ENCODE measurements at regions not wholly inside any gene's neighbourhood (a gene's known extent, or its start where the extent isn't known, plus 50 kb on each side); places are given as distances from the start of the nearest gene placed in this dataset.

DNA sequence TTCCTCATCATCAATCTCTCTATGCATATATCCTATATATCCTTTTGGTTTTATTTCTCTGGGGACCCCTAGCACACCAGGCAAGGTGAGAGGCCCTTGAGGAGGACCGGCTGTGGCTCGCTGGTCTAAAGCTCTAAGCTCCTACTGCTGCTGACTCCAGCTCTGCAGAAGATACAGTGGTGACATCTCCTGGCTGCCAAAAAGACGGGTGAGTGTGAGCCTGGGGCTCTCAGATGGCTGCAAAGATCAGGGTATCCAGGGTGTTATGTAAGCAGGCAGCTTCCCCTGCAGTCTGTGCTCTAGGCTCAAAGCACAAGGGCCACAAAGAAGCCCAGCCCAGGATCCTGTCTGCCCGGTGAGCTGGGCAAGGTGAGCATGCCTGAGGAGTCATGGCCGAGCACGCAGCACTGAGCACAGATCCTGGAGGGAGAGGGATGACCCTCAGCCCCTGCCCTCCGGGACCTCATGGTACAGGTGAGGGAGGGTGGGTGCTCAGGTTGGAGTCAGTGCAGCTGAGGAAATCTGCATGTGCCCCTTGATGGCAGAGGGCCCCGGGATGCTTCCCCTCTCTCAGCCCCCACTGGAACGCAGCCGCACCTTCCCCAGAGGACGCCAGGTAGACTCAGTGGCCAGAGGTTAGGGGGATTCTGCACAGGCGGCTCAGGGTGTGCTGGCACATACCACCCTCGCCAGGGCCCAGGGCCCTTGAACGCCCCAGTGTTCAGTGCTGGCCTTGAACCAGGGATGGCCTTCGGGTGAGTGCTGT is 95.4 kb upstream of the INSIG1 start:
- DNase-seq (ENCODE audit: low spot score): no peak

- DNase-seq (ENCODE audit: low spot score): no peak
Observed at GRCh38 chr7:155203059-155203881, 94.4 kb upstream of the INSIG1 start.

DNA sequence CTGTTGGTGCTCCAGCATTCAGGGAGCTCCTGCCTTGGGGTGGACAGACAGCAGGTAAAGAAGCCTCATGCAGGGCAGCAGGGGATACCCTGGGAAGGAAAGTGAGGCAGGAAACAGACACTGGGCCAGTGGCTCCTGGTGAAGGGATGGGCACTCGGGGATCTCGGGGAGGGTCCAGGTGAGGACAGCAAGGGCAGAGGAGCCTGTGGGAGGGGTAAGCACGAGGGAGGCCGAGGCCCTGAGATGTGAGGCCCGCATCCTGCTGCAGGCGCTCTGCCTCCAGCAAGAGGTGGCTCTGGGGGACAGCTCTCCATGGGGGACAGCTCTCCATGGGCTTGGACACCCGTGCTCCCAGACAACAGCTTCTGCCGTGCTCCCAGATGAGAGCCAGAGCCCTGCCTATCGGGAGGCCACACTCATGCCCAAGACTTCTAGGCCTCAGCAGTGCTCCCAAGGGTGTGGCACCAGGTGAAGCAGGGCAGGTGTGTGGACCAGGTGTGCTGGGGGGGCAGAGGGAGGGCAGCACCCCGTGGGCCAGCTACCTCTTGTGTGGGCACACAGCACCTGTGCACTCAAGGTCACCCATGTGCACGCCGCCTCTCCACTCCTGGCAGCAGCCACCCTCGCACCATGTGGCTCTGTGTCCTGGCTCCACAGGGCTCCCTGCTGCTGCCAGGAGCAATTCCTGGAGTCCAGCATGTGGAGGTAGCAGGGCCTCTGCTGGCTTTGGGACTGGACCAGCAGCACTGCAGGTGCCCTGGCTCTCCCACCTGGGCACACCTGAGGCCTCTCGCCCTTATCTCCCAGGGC is 93.6 kb upstream of the INSIG1 start:
- no peak for DNase-seq (ENCODE audit: low spot score)

GRCh38 chr7:155204744-155205367 is 92.8 kb upstream of the INSIG1 start:
- no peak for DNase-seq (ENCODE audit: low spot score)

- peak; percentile 98 for DNase-seq (ENCODE audit: low spot score)
Observed at GRCh38 chr7:155205368-155206317, 92.0 kb upstream of the INSIG1 start.

GRCh38 chr7:155206318-155207020 is 91.2 kb upstream of the INSIG1 start:
- DNase-seq (ENCODE audit: low spot score): peak; percentile 93

GRCh38 chr7:155207326-155208002 is 90.2 kb upstream of the INSIG1 start:
- DNase-seq (ENCODE audit: low spot score): no peak

DNA sequence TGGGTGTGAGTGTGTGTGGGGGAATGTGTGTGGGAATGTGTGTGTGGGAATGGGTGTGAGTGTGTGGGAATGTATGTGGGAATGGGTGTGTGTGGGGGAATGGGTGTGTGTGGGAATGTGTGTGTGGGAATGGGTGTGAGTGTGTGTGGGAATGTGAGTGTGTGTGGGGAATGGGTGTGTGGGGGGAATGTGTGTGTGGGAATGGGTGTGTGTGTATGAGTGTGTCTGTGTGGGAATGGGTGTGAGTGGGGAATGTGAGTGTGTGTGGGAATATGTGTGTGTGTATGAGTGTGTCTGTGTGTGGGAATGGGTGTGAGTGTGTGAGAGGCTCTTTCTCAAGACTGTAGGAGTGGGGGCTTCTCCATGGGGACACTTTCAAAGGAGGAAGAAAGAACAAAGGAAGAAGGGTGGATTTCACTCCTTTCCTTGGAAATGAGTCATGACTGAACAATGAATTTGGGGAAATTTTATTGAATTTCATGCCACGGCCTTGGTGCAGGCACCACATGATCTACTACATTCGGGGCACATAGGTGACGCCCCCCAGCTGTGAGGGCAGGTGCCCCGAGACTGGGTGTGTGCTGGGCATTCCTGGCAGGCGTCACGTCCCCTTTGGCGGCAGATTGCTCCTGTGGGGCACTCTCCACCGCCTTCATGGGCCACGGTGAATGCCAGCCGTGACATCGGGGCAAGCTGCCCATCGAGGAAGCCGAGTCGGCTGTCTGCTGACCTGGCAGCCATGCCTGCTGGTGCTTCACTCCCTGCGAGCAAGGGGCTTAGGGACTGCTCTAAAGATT is 88.8 kb upstream of the INSIG1 start:
- DNase-seq (ENCODE audit: low spot score): no peak

DNA sequence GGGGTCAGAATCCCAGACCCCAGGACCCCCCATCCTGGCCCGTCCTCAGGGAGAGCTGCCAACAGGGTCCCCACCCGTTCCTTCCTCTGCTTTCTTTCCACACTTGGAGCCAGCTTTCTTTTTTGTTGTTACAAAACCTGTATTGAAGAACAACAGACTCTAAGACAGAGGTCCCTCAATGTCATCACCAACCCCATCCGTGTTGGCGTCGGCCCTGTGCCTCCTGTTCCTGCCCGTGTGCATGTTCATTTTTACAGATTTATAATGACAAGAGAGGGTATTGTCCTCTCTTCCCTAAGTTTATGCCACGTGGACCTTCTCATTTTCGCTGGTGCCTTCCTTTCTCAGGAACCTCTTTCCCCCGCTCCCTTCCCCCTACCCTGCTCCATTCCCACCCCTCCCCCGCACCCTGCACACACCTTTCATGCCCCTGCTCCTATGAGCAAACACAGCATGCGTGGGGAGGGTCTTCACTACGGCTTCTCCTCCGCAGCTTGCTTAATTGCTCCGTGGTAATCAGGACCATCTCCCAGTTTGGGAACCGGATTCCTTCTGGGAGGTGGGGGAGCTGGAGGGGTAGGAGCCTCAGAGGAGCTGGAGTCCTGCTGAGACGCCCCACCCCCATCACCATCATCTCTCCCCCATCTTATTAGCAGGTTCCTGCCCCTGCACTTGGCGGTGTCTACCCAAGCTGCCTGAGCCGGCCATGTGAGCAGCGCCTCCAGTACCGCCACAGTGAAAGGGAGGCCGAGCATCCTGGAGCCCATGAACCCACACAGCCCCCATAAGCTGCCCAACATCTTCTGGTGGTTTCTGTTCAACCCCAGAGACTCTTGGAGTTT is 88.0 kb upstream of the INSIG1 start:
- no peak for DNase-seq (ENCODE audit: low spot score)

GRCh38 chr7:155210356-155210755 is 87.3 kb upstream of the INSIG1 start:
- DNase-seq (ENCODE audit: low spot score): no peak

- no peak for DNase-seq (ENCODE audit: low spot score)
Observed at GRCh38 chr7:155211173-155211572, 86.5 kb upstream of the INSIG1 start.

- no peak for DNase-seq (ENCODE audit: low spot score)
Observed at GRCh38 chr7:155211761-155212160, 85.9 kb upstream of the INSIG1 start.

GRCh38 chr7:155212301-155213015 is 85.2 kb upstream of the INSIG1 start:
- DNase-seq (ENCODE audit: low spot score): no peak

- no peak for DNase-seq (ENCODE audit: low spot score)
Observed at GRCh38 chr7:155213385-155213784, 84.3 kb upstream of the INSIG1 start.

DNA sequence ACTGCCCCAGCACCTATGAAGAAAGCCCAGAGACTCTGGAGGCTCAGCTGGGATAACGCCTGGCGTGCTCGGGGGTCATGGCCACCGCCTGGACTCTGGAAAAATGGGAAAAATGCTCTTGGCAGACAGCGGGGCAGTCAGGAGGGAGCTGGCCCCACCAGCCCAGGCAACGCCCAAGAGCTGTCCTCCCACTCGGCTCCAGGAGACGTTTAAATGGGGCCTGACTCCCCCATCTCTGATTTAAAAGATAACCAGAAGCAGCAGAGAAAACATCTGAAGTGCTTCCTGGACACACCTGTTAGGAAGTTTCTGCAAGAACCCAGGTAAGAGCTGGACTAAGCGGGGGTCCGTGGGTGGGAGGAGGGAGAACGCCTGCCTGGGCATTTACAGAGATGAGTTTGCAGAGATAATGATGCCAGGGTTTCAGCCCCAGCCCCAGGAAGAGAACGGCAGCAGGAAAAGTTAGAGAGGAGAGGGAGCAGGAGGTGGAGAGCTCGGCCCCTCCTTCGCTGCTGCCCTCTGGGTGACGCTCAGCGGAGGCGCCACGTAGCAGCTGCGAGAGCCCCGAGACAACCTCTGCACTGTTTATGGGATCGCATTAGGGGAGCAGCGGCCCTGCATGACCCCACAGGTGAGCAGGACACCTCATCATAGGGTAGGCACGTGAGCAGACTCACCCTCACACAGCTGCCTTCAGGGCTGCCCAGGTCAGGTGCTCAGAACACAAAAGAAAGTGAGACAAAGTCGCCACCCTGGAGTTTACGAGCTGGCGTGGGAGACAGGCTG is 83.5 kb upstream of the INSIG1 start:
- DNase-seq (ENCODE audit: low spot score): no peak

DNA sequence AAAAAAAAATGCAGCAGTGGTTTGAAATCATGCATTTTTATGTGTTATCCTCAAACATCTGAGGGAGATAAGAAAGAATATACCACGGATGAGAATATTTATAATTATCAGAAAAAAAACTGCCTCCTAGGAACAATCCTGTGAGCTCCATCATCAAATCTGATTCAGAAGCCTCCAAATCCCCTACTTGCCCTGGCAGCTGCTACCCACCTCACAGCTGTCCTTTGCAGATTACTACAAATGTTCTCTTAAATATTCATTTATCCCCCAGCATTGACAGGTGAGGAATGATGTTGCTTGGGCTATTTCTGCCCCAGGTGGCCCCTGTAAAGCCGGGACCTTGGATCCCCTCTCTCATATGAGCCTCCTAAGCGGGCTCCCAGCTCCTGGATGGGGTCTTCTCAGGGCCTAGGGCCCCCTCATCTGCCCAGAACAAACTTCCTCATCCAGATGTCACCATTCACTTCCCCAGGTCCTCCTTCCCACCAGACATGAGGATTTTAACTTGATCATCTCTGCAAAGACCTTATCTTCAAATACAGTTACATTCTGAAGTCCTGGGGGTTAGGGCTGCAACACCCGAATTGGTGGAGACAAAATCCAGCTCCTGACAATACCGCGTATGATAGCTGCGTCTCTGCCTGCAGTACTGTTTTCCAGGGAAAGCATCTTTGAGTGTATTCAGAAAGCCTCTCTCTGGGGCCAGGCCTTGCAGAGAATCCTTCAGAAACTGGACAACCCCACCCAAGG is 81.9 kb upstream of the INSIG1 start:
- no peak for DNase-seq (ENCODE audit: low spot score)
